SK-N-MC (cell line): ENCODE measurements at regions not wholly inside any gene's neighbourhood (a gene's known extent, or its start where the extent isn't known, plus 50 kb on each side); places are given as distances from the start of the nearest gene placed in this dataset.

ENCODE experiments used
- DNase-seq: peaks from one replicate; pipeline ENCODE4 v3.0.0-alpha.2; 2011; ENCODE audit warnings: low read depth, low spot score
- H3K27ac ChIP-seq: fragments of 200-600 bp; sonication (generic); 2 replicates; pipeline ENCODE4 v1.5.1; 2016; ENCODE audit warnings: mixed run types
- H3K36me3 ChIP-seq: fragments of 200-600 bp; sonication (generic); 2 replicates; pipeline ENCODE4 v1.6.1; 2017; ENCODE audit warnings: antibody characterized with exemption, low read length, mixed read lengths; ENCODE audit not compliant: insufficient read depth
- H3K4me3 ChIP-seq: fragments of 200-600 bp; sonication (generic); 2 replicates; pipeline ENCODE4 v1.5.1; 2016
- H3K9ac ChIP-seq: fragments of 200-600 bp; sonication (generic); 2 replicates; pipeline ENCODE4 v1.8.0; 2017; ENCODE audit warnings: mixed run types, mixed read lengths; ENCODE audit not compliant: insufficient read length
- H3K9me3 ChIP-seq: fragments of 200-600 bp; sonication (generic); 2 replicates; pipeline ENCODE4 v1.6.1; 2017; ENCODE audit warnings: low read depth, mild to moderate bottlenecking, antibody characterized with exemption, low read length, moderate library complexity, mixed read lengths
- EZH2 ChIP-seq: fragments of 200-600 bp; sonication (generic); IDR thresholded peaks from one replicate; pipeline ENCODE4 v1.6.1; 2017; ENCODE audit warnings: antibody characterized with exemption
- FOXP2 ChIP-seq: optimal IDR thresholded peaks from 2 replicates; pipeline ENCODE3; 2011; ENCODE audit warnings: mild to moderate bottlenecking, moderate library complexity; ENCODE audit not compliant: insufficient read depth; ENCODE audit errors: extremely low read length, control extremely low read depth
- POLR2AphosphoS5 ChIP-seq: IDR thresholded peaks from 2 replicates; pipeline ENCODE4 v1.6.1; 2012; ENCODE audit warnings: mild to moderate bottlenecking, low read depth, low read length, borderline replicate concordance

DNA sequence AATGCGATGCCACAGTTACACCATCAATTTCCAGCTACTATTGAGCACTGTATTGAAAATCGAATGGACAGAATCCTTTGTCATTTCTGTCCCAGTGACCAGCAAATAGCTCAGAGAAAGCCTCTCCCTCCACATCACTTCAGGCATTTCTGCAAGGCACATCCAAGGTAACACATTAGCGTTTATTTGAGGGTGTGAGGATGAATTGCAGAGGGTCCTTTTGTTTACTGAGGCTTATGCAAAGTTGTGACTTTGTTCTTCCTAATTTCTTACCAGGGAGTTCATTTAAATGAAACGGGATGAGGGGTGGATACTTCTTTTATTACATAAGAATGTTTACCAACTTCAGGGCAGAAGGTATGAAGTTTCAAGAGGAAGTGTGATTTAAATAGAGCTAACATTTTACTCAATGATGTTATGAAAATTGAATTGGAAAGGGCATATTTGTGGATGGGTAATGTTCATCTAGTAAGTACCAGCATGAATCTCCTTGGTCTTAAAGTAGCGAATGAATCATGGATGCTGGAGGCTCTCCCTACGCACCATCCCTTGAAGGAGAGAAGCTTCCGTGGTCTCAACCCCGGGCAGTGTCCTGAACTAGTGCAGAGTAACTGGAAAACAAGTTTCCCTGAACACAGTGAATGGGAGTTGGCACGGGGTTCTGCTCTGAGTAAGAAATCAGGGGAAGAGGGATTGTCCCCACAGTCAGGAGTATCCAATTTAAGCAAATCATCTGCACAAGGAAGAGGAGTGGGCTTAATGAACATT lies 756.5 kb downstream of the GALR1 start:
- no peak overlapping the region for H3K27ac ChIP-seq
- no peak overlapping the region for H3K9ac ChIP-seq
- TF ChIP-seq POLR2AphosphoS5 (no peak), FOXP2 (no peak), EZH2 (no peak)
- no peaks in the 10 kb centered on the region for H3K9me3 ChIP-seq
- no peak for DNase-seq
- H3K4me3 ChIP-seq: no peak overlapping the region
- no peaks in the 10 kb centered on the region for H3K36me3 ChIP-seq

DNA sequence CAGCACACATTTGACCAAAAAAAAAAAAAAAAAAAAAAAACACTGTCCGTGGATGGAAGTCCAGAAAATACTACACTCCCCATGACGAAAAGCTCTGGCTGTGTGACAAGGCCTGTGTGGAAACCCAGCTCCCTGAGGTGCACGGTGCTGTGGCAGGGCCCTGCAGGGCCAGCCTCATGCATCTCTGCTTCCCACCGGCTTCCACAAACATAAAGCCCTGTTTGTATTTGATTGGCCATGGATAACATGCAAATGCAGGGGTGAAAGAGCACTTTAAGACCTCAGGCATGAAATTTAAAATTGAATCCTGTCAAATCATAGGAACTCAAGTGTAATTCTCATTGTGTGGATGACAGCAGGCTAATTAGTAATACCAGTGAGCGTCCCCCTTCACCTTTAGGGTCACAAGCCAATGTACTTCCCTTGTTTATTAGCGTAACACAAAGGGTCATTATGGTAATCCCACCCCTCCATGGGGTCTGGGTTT lies 757.2 kb downstream of the GALR1 start:
- no peak overlapping the region for H3K9ac ChIP-seq
- H3K4me3 ChIP-seq: no peak overlapping the region
- H3K36me3 ChIP-seq: no peaks in the 10 kb centered on the region
- no peak for DNase-seq
- no peaks in the 10 kb centered on the region for H3K9me3 ChIP-seq
- TF ChIP-seq EZH2 (no peak), POLR2AphosphoS5 (no peak), FOXP2 (no peak)
- no peak overlapping the region for H3K27ac ChIP-seq

GRCh38 chr18:78010363-78010762 lies 760.7 kb downstream of the GALR1 start:
- Histone ChIP-seq H3K9ac (no peak overlapping the region), H3K4me3 (no peak overlapping the region), H3K36me3 (no peaks in the 10 kb centered on the region), H3K27ac (no peak overlapping the region), H3K9me3 (no peaks in the 10 kb centered on the region)
- no peak for TF ChIP-seq EZH2
- no peak for TF ChIP-seq POLR2AphosphoS5
- TF ChIP-seq FOXP2: no peak
- DNase-seq: no peak

- Histone ChIP-seq H3K36me3 (no peaks in the 10 kb centered on the region), H3K27ac (no peak overlapping the region), H3K4me3 (no peak overlapping the region), H3K9ac (no peak overlapping the region), H3K9me3 (no peaks in the 10 kb centered on the region)
- TF ChIP-seq FOXP2: no peak
- no peak for TF ChIP-seq POLR2AphosphoS5
- no peak for TF ChIP-seq EZH2
- no peak for DNase-seq
These were observed 768.2 kb downstream of the GALR1 start for GRCh38 chr18:78017869-78018268.

DNA sequence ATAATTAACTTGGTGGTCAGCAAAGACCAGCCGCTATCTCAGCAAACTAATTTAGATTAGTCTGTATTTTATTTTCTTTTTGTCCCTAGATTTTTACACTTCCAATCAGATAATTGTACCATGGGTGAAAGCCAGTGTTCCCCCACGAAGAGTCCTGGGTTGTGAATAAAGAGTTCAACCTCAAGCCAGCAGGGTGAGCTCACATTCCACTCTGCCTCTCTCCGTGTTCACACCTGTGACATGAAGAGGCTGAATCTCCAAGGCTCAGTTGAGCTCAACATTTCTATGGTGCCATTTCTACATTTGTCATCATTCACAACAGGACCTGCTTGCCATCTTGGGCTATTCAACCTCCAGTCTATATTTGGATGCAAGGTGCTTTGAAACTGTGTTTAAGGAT lies 771.5 kb downstream of the GALR1 start:
- H3K9ac ChIP-seq: no peak overlapping the region
- no peaks in the 10 kb centered on the region for H3K36me3 ChIP-seq
- H3K9me3 ChIP-seq: no peaks in the 10 kb centered on the region
- DNase-seq: no peak
- no peak overlapping the region for H3K27ac ChIP-seq
- TF ChIP-seq EZH2 (no peak), POLR2AphosphoS5 (no peak), FOXP2 (no peak)
- H3K4me3 ChIP-seq: no peak overlapping the region

DNA sequence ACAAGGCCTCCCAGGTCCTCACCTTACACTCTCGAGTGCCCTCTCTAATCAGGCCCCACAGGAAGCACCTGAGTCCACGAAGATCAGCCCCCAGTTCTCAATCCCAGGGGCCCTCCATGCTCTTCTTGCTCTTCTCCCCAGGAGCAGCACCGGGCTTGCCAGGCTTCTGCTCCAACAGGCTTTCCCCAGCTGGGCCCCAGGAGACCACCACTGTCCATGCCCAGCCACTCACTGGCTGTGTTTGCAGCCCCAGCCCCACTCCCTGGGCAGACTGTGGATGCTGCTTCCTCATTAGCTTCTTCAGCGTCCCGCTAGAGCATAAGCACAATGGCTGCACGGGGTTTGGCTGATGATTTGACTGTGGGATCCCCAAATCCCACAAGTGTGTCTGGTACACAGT lies 781.9 kb downstream of the GALR1 start:
- no peak for TF ChIP-seq FOXP2
- TF ChIP-seq POLR2AphosphoS5: no peak
- no peak for TF ChIP-seq EZH2
- no peak overlapping the region for H3K27ac ChIP-seq

GRCh38 chr18:78031991-78032390 lies 782.3 kb downstream of the GALR1 start:
- no peaks in the 10 kb centered on the region for H3K9me3 ChIP-seq
- TF ChIP-seq FOXP2 (no peak), EZH2 (no peak), POLR2AphosphoS5 (no peak)
- no peak for DNase-seq
- H3K36me3 ChIP-seq: no peaks in the 10 kb centered on the region
- H3K27ac ChIP-seq: no peak overlapping the region
- no peak overlapping the region for H3K9ac ChIP-seq
- H3K4me3 ChIP-seq: no peak overlapping the region

More for the DNA sequence above, 781.9 kb downstream of the GALR1 start:
- DNase-seq: no peak
- Histone ChIP-seq H3K9me3 (no peaks in the 10 kb centered on the region), H3K4me3 (no peak overlapping the region), H3K9ac (no peak overlapping the region), H3K36me3 (no peaks in the 10 kb centered on the region)

- H3K36me3 ChIP-seq: no peaks in the 10 kb centered on the region
- H3K9ac ChIP-seq: no peak overlapping the region
- no peak overlapping the region for H3K4me3 ChIP-seq
- H3K9me3 ChIP-seq: no peaks in the 10 kb centered on the region
- H3K27ac ChIP-seq: no peak overlapping the region
- no peak for DNase-seq
- TF ChIP-seq FOXP2 (no peak), POLR2AphosphoS5 (no peak), EZH2 (no peak)
These were observed 782.9 kb downstream of the GALR1 start for GRCh38 chr18:78032574-78032973.

GRCh38 chr18:78034755-78035154 lies 785.1 kb downstream of the GALR1 start:
- Histone ChIP-seq H3K27ac (no peak overlapping the region), H3K36me3 (no peaks in the 10 kb centered on the region), H3K9me3 (no peaks in the 10 kb centered on the region), H3K9ac (no peak overlapping the region), H3K4me3 (no peak overlapping the region)
- TF ChIP-seq EZH2 (no peak), POLR2AphosphoS5 (no peak), FOXP2 (no peak)
- no peak for DNase-seq
